Nephron progenitor cell (in vitro differentiated cells): ENCODE measurements at regions not wholly inside any gene's neighbourhood (a gene's known extent, or its start where the extent isn't known, plus 50 kb on each side); places are given as distances from the start of the nearest gene placed in this dataset.

Experiments used
- DNase-seq: peaks from one replicate; pipeline ENCODE4 v3.0.0; 2021
- H3K27ac Mint-ChIP-seq: 2 replicates; pipeline ENCODE4 v1.8.0; 2021; ENCODE audit warnings: mild to moderate bottlenecking, moderate library complexity, mixed read lengths
- H3K27me3 Mint-ChIP-seq: 2 replicates; pipeline ENCODE4 v1.8.0; 2021; ENCODE audit warnings: mild to moderate bottlenecking, low read depth, mixed read lengths; ENCODE audit not compliant: poor library complexity
- H3K36me3 Mint-ChIP-seq: 2 replicates; pipeline ENCODE4 v1.8.0; 2021; ENCODE audit warnings: low read depth, mixed read lengths
- H3K4me1 Mint-ChIP-seq: 2 replicates; pipeline ENCODE4 v1.8.0; 2021; ENCODE audit warnings: mixed read lengths
- H3K4me3 Mint-ChIP-seq: 2 replicates; pipeline ENCODE4 v1.8.0; 2021; ENCODE audit warnings: mild to moderate bottlenecking, moderate library complexity, mixed read lengths
- H3K9me3 Mint-ChIP-seq: 2 replicates; pipeline ENCODE4 v1.8.0; 2021; ENCODE audit warnings: mild to moderate bottlenecking, moderate library complexity, mixed read lengths
- CTCF ChIP-seq: fragments of 200-600 bp; sonication (generic); IDR thresholded peaks from 2 replicates; pipeline ENCODE4 v1.5.0; 2021; ENCODE audit warnings: antibody characterized with exemption

- no peak for TF ChIP-seq CTCF
- Mint-ChIP-seq H3K4me3 (no peak overlapping the region), H3K27ac (no peak overlapping the region), H3K27me3 (no peaks in the 10 kb centered on the region), H3K36me3 (no peaks in the 10 kb centered on the region), H3K4me1 (no peaks in the 10 kb centered on the region), H3K9me3 (peaks cover 4% of the 10 kb centered on the region)
- no peak for DNase-seq
Observed at GRCh38 chr3:83581546-83581945, 1377.2 kb upstream of the CADM2 start.

- DNase-seq: no peak
- H3K27ac Mint-ChIP-seq: no peak overlapping the region
- H3K9me3 Mint-ChIP-seq: peaks cover 5% of the 10 kb centered on the region
- no peaks in the 10 kb centered on the region for H3K4me1 Mint-ChIP-seq
- TF ChIP-seq CTCF: no peak
- H3K4me3 Mint-ChIP-seq: no peak overlapping the region
- H3K36me3 Mint-ChIP-seq: no peaks in the 10 kb centered on the region
- no peaks in the 10 kb centered on the region for H3K27me3 Mint-ChIP-seq
Observed at GRCh38 chr3:83601704-83602103, 1357.1 kb upstream of the CADM2 start.

- no peak for DNase-seq
- no peaks in the 10 kb centered on the region for H3K4me1 Mint-ChIP-seq
- H3K4me3 Mint-ChIP-seq: no peak overlapping the region
- TF ChIP-seq CTCF: no peak
- no peak overlapping the region for H3K27ac Mint-ChIP-seq
- no peaks in the 10 kb centered on the region for H3K27me3 Mint-ChIP-seq
- H3K9me3 Mint-ChIP-seq: no peaks in the 10 kb centered on the region
- no peaks in the 10 kb centered on the region for H3K36me3 Mint-ChIP-seq
Observed at GRCh38 chr3:83622526-83622925, 1336.3 kb upstream of the CADM2 start.

GRCh38 chr3:83625261-83625660 is 1333.5 kb upstream of the CADM2 start:
- Mint-ChIP-seq H3K4me3 (no peak overlapping the region), H3K4me1 (no peaks in the 10 kb centered on the region), H3K27ac (no peak overlapping the region), H3K36me3 (no peaks in the 10 kb centered on the region), H3K9me3 (no peaks in the 10 kb centered on the region), H3K27me3 (no peaks in the 10 kb centered on the region)
- no peak for TF ChIP-seq CTCF
- no peak for DNase-seq

- no peak for TF ChIP-seq CTCF
- H3K27me3 Mint-ChIP-seq: no peaks in the 10 kb centered on the region
- no peak overlapping the region for H3K4me3 Mint-ChIP-seq
- no peaks in the 10 kb centered on the region for H3K4me1 Mint-ChIP-seq
- no peaks in the 10 kb centered on the region for H3K9me3 Mint-ChIP-seq
- no peak overlapping the region for H3K27ac Mint-ChIP-seq
- H3K36me3 Mint-ChIP-seq: no peaks in the 10 kb centered on the region
- DNase-seq: no peak
Observed at GRCh38 chr3:83628471-83628870, 1330.3 kb upstream of the CADM2 start.

GRCh38 chr3:83632526-83632925 is 1326.3 kb upstream of the CADM2 start:
- DNase-seq: no peak
- H3K27ac Mint-ChIP-seq: no peak overlapping the region
- H3K27me3 Mint-ChIP-seq: no peaks in the 10 kb centered on the region
- H3K4me1 Mint-ChIP-seq: no peaks in the 10 kb centered on the region
- H3K4me3 Mint-ChIP-seq: no peak overlapping the region
- peaks cover 16% of the 10 kb centered on the region for H3K9me3 Mint-ChIP-seq
- H3K36me3 Mint-ChIP-seq: no peaks in the 10 kb centered on the region
- TF ChIP-seq CTCF: no peak
